ENCODE measurements at regions not wholly inside any gene's neighbourhood (a gene's known extent, or its start where the extent isn't known, plus 50 kb on each side); places are given as distances from the start of the nearest gene placed in this dataset.
"Not testable (repeated sequence)": the region's sequence is repeated elsewhere in the genome, so short reads cannot be mapped to it uniquely, and the experiment has no call there.

DNA sequence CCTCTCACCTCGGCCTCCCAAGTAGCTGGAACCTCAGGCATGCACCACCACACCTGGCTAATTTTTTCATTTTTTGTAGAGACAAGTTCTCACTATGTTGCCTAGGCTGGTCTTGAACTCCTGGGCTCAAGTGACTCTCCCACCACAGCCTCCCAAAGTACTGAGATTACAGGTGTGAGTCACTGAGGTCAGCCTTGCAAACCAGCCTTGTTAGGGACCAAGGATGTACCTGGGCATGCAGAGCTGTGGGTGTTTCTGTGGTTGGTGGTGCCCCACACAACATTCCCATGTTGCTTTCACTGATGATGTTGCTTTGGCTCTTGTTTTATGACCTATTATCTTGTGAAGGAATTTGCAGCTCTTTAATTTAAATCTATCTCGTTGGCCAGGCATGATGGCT lies 54.8 kb downstream of the OTUD1 start:
- H3K27ac ChIP-seq = no peak overlapping the region
- TF ChIP-seq, protein P1, sequence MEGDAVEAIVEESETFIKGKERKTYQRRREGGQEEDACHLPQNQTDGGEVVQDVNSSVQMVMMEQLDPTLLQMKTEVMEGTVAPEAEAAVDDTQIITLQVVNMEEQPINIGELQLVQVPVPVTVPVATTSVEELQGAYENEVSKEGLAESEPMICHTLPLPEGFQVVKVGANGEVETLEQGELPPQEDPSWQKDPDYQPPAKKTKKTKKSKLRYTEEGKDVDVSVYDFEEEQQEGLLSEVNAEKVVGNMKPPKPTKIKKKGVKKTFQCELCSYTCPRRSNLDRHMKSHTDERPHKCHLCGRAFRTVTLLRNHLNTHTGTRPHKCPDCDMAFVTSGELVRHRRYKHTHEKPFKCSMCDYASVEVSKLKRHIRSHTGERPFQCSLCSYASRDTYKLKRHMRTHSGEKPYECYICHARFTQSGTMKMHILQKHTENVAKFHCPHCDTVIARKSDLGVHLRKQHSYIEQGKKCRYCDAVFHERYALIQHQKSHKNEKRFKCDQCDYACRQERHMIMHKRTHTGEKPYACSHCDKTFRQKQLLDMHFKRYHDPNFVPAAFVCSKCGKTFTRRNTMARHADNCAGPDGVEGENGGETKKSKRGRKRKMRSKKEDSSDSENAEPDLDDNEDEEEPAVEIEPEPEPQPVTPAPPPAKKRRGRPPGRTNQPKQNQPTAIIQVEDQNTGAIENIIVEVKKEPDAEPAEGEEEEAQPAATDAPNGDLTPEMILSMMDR (conservative IDR thresholded peaks at IDR 0.05) = no peak
- TF ChIP-seq ZFX (IDR thresholded peaks at IDR 0.05) = no peak

DNA sequence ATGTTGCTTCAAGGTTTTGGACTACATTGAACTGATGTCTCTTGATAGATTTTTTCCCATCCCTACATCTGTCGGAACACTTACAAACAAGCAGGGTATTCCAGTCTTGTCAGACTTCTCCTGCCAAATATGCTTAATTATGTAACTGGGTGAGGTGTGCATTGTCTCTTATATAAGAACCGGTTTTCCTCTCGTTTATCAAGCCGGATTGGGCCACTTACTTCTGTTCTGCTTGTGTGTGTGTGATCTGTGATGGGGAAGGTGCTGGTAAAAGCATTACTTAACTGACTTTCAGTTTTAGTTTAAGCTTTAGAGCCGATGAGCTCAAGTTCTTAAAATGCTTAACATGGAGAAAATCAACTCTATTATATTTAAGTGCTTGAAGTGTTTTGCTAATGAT lies 57.9 kb downstream of the OTUD1 start:
- TF ChIP-seq ZFX (IDR thresholded peaks at IDR 0.05) = no peak
- TF ChIP-seq, protein P1 (conservative IDR thresholded peaks at IDR 0.05) = no peak
- no peak overlapping the region for H3K27ac ChIP-seq

DNA sequence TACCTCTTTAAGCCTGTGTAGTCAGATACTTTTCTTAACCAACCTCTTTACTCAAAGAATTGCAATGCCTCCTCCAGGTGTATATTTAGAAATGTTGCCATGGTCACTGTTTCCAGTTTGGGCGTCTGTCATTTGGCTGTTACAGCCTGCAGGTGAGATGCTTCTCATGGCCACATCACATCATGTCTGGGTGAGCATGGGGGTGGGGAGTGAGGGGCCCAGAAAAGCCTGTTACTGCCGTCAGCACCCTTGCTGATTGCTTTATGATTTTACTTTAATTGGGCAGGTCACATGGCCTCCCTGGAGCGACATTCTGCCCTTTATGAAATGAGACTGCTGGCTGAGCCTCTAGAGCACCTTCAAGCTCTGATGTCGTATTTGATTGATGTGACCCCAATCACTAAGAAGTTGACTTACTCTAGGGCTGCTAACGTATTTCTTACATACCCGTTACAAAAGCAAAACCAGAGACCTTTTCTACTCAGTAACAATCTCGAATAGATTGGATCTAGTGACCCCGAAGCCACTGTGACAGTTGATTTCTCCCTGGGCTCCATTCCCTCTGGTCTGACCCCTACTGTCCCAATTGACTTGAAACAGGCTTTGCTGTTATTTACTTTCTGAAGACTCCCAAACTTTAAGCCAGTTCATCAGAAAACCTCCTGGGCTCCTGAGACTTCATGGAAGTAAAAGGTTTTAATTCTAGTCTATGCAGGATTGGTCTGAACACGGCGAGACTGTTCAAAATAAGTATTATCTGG lies 60.7 kb downstream of the OTUD1 start:
- TF ChIP-seq, protein P1 (conservative IDR thresholded peaks at IDR 0.05) = no peak
- TF ChIP-seq ZFX (IDR thresholded peaks at IDR 0.05) = no peak
- H3K27ac ChIP-seq = no peak overlapping the region

DNA sequence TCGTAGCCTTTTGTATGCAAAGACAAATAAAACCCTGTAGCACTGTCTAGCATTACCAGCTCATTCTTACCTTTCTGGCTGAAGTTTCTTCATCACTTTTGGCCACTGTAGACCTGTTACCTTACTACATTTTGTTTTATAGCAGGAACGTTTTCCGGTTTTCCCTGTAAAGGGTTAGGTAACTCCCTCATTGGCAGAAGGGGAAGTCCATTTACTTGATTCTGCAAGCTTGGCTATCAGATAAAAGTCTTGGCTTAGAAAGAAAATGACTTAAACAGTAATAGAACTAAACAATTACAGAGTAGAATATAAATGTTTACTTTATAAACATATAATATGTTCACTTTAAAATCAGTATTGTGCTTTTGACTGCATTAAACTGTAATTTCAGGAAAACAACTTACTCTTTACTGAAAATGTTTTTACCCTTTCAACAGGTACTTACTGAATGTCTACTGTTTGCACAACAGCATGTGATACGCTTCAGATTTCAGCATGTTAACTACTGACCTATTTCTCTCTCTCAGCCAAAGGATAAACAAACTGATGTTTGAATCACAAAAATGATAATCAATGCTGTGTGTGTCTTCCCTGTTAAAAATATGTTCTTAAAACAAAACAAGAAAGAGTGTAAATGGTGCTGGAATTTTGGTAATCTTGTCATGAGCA lies 67.1 kb downstream of the OTUD1 start:
- TF ChIP-seq, protein P1 (conservative IDR thresholded peaks at IDR 0.05) = no peak
- TF ChIP-seq ZFX (IDR thresholded peaks at IDR 0.05) = no peak
- H3K27ac ChIP-seq = no peak overlapping the region

DNA sequence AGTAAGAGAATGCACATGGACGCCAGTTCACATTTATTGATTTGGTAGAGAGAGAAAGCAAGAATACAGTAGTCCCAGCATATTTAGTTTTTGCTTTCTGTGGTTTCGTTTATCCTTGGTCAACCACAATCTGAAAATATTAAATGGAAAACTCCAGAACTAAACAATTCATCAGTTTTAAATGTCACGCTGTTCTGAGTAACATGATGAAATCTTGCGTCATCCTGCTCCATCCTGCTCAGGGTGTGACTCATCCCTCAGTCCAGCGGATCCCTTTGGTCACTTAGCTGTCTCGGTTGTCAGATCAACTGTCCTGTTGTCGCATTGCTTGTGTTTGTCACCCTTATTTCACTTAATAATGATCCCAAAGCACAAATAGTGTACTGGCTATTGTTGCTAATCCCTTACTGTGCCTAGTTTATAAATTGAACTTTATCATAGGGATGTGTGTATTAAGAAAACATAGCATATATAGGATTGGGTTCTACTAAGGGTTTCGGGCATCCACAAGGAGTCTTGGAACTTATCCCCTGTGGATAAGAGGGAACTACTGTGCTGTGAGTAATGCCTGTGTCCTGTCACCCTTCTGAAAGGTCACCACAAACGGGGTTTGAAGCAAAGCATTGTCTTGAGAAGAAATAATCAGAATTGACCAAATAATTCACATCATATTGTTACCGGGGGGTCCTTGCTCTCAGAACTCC lies 73.6 kb downstream of the OTUD1 start:
- H3K27ac ChIP-seq = no peak overlapping the region
- TF ChIP-seq, protein P1 (conservative IDR thresholded peaks at IDR 0.05) = no peak
- no peak for TF ChIP-seq ZFX (IDR thresholded peaks at IDR 0.05)

DNA sequence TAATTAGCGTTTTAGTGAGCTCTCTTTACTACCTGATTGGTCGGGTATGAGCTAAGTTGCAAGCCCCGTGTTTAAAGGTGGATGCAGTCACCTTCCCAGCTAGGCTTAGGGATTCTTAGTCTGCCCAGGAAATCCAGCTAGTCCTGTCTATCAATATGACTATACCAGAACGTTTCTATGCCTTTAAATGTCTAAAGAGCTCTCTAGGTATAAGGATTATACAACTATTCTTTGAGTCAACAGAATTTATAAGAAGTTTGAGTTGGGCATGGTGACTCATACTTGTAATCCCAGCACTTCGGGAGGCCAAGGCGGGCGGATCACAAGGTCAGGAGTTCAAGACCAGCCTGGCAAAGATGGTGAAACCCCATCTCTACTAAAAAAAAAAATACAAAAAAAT lies 74.7 kb downstream of the OTUD1 start:
- not testable (repeated sequence) for H3K27ac ChIP-seq

DNA sequence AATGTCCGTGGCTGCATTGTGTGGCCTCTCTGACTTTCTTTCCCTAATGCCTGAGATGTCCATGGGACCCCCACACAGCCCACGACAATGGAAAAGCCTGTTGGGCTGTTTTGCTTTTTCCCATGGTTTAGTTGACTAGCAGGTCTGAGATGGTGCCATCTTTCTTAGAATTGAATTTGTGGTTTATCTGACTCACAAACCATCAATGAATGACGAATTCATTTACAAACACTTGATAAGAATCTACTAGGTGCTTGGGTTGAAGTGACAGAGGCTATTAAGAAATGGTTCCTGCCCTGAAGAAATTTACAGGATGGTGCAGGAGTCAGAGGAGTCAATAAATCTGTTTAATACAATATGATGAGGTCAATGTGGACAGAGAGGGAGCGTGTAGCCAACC lies 75.4 kb downstream of the OTUD1 start:
- TF ChIP-seq, protein P1 (conservative IDR thresholded peaks at IDR 0.05) = no peak
- no peak for TF ChIP-seq ZFX (IDR thresholded peaks at IDR 0.05)
- no peak overlapping the region for H3K27ac ChIP-seq

Data from C4-2B (cell line).